GM10266 (cell line): ENCODE measurements at regions not wholly inside any gene's neighbourhood (a gene's known extent, or its start where the extent isn't known, plus 50 kb on each side); places are given as distances from the start of the nearest gene placed in this dataset.

ENCODE experiments used
- DNase-seq: peaks from one replicate; pipeline ENCODE4 v3.0.0; 2012; ENCODE audit errors: extremely low spot score
- CTCF ChIP-seq: IDR thresholded peaks from 2 replicates; pipeline ENCODE4 v1.5.1; 2012; ENCODE audit warnings: mild to moderate bottlenecking, low read depth; ENCODE audit not compliant: control insufficient read depth, insufficient read depth; ENCODE audit errors: missing control alignments

- no peak for DNase-seq
- no peak for TF ChIP-seq CTCF
Measured at GRCh38 chr5:159819591-159820411, 96.5 kb upstream of the ADRA1B start.

DNA sequence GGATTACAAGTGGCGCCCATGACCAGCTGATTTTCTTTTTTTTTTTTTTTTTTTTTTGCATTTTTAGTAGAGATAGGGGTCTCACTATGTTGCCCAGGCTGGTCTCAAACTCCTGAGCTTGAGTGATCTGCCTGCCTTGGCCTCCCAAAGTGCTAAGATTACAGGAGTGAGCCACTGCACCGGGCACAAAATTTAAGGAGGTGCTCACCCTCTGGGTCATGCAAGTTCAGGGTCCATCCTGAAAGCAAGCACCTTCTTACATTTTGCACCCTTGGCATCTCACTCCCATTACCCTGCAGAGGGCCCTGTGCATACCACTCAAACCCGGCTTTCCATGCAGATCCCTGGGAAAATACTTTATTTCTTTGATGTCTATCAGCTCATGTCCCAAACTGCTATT lies 95.6 kb upstream of the ADRA1B start:
- no peak for DNase-seq
- no peak for TF ChIP-seq CTCF

GRCh38 chr5:159821461-159821940 lies 94.8 kb upstream of the ADRA1B start:
- TF ChIP-seq CTCF = no peak
- DNase-seq = no peak

GRCh38 chr5:159824188-159825161 lies 91.8 kb upstream of the ADRA1B start:
- DNase-seq = no peak
- no peak for TF ChIP-seq CTCF

DNA sequence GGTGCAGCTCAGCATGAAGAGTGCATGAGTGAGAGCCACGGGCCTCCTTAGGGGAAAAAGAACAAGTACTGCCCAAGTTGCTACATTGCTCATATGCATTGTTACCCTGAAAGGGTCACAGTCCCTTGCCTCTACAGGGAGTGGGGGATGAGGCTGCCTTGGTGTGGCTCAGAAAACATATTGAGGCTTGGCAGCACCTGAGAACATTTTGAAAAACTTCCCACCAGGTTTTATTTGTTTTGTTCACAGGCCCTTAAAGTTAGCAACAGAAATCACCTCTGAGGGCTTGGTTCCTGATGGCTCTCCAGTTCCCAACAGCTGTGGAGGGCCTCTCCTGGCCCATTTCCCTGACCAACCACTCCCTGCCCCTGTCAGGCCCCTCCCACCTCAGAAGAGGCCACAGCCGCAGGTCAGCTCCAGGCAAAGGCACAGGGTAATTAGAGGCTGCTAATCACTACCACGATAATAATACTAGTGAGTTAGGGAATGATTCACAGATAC lies 90.7 kb upstream of the ADRA1B start:
- no peak for DNase-seq
- no peak for TF ChIP-seq CTCF

GRCh38 chr5:159826351-159827214 lies 89.7 kb upstream of the ADRA1B start:
- TF ChIP-seq CTCF = no peak
- no peak for DNase-seq
